C4-2B (cell line): ENCODE measurements at regions not wholly inside any gene's neighbourhood (a gene's known extent, or its start where the extent isn't known, plus 50 kb on each side); places are given as distances from the start of the nearest gene placed in this dataset.

ENCODE experiments used
- H3K27ac ChIP-seq: fragments of 450-650 bp; 2 replicates; pipeline ENCODE4 v1.5.1; 2017
- CTCF ChIP-seq: fragments of 450-650 bp; conservative IDR thresholded peaks from 2 replicates; pipeline ENCODE4 v1.5.1; 2017; ENCODE audit warnings: mild to moderate bottlenecking
- ZFX ChIP-seq: fragments of 450-650 bp; IDR thresholded peaks from 2 replicates; pipeline ENCODE4 v1.6.1; 2017

GRCh38 chr4:185899833-185900232 lies 87.8 kb upstream of the SORBS2 start:
- TF ChIP-seq ZFX (no peak), CTCF (no peak)
- no peak overlapping the region for H3K27ac ChIP-seq

GRCh38 chr4:185902654-185903053 lies 90.7 kb upstream of the SORBS2 start:
- TF ChIP-seq CTCF (no peak), ZFX (no peak)
- H3K27ac ChIP-seq: no peak overlapping the region

- TF ChIP-seq ZFX (no peak), CTCF (no peak)
- H3K27ac ChIP-seq: no peak overlapping the region
These were observed 91.2 kb upstream of the SORBS2 start for GRCh38 chr4:185903205-185903604.

DNA sequence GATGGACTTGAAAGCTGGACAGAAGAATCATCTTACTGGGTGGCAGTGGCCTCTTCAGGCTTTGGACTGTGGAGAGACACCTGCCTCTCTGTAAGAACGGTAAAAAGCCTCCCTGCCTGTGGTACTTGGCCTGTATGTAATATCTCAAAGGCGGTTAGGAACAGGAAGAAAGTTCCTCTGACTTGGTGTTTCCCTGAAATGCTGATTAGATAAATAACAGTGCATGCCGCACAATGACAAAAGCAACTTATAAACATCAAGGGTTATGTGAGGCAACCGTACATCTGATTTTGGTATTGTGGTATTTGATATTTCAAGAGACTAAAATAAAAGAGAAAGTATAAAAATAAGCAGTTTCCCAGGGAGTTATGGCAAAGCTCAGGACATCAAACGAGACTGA lies 92.4 kb upstream of the SORBS2 start:
- TF ChIP-seq CTCF (no peak), ZFX (no peak)
- no peak overlapping the region for H3K27ac ChIP-seq

DNA sequence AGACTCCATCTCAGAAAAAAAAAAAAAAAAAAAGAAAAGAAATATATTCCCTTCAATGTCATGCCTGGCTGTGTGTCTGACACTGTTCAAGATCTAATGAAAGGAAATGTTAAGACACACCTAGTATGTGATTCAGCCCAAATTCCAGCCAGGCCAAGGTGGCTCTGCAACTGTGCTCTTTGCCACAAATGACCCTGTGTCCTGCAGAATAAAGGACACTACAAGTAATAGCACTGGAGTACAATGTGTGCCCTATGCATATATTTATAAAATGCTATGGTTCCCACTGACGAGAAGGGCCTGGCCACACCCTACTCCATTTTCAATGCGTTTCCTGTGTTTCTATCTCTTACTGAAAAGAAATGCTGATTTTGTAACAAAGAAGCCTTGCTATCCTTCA lies 98.0 kb upstream of the SORBS2 start:
- no peak for TF ChIP-seq CTCF
- TF ChIP-seq ZFX: no peak
- H3K27ac ChIP-seq: no peak overlapping the region

DNA sequence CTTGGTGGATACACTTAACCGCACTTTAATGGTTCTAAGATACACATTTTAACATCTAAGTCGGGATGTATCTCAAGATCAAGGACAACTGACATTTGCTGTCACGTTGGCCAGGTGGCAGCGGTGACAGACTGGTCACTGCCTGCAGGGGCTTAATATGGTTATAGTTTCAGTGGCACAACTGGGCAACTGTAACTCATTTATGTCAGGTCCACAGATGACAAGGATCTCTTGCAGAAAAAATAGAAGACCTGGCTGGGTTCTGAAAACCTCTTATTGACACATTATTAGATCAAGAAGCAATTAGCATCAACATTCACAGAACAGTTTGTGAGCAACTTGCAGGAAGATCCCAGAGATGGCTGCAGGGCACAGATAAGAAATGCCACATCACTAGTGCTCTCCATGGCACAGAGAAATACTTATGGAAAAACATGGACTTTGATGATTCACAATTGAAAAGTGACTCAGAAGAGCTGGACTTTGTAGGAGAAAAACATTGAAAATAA lies 99.6 kb upstream of the SORBS2 start:
- no peak overlapping the region for H3K27ac ChIP-seq
- no peak for TF ChIP-seq ZFX
- TF ChIP-seq CTCF: no peak

DNA sequence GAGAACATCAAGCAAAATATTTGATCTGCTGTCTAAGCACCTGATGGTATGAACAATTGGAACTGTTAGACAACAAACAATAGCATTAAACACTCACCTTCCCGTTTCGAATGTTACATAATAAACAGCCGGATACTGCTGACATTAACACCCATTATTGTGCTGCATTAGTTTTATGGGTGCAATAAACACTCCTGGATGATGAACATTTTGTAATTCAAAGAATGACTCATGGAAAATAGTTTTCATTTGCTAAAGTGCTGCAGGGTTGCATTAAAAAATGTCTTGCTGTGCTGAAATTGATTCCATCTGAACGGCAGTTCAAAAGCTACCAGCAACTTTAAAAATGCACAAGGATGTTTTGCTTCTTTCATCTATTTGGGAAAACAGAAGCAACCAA lies 100.8 kb upstream of the SORBS2 start:
- no peak for TF ChIP-seq ZFX
- TF ChIP-seq CTCF: no peak
- no peak overlapping the region; the same call in 1 of the 2 replicates for H3K27ac ChIP-seq
